ENCODE measurements at regions not wholly inside any gene's neighbourhood (a gene's known extent, or its start where the extent isn't known, plus 50 kb on each side); places are given as distances from the start of the nearest gene placed in this dataset.

- Histone ChIP-seq H3K9me3 (peaks cover 0 to 9% (median 0%) of the 10 kb centered on the region in 3 donors), H3K4me3 (no peak overlapping the region), H3K36me3 (no peaks in the 10 kb centered on the region), H3K27ac (no peak overlapping the region), H3K4me1 (no peaks in the 10 kb centered on the region), H3K27me3 (peaks cover 0 to 3% (median 0%) of the 10 kb centered on the region in 4 donors)
- 23 to 66% methylated on average over 2 to 6 of the region's 12 CpGs for WGBS, 2 donors
- no peak for TF ChIP-seq POLR2A (IDR thresholded peaks at IDR 0.05)
- TF ChIP-seq, protein P1, sequence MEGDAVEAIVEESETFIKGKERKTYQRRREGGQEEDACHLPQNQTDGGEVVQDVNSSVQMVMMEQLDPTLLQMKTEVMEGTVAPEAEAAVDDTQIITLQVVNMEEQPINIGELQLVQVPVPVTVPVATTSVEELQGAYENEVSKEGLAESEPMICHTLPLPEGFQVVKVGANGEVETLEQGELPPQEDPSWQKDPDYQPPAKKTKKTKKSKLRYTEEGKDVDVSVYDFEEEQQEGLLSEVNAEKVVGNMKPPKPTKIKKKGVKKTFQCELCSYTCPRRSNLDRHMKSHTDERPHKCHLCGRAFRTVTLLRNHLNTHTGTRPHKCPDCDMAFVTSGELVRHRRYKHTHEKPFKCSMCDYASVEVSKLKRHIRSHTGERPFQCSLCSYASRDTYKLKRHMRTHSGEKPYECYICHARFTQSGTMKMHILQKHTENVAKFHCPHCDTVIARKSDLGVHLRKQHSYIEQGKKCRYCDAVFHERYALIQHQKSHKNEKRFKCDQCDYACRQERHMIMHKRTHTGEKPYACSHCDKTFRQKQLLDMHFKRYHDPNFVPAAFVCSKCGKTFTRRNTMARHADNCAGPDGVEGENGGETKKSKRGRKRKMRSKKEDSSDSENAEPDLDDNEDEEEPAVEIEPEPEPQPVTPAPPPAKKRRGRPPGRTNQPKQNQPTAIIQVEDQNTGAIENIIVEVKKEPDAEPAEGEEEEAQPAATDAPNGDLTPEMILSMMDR (IDR thresholded peaks at IDR 0.05) = no peak
- no peak for DNase-seq
- intact Hi-C loops (cut with DNase I) = no loop called here
Observed at GRCh38 chr19:14318873-14319272, 62.4 kb upstream of the ADGRE5 start.

GRCh38 chr19:14317157-14317556 lies 64.1 kb upstream of the ADGRE5 start:
- peaks cover 0 to 3% (median 0%) of the 10 kb centered on the region in 4 donors for H3K27me3 ChIP-seq
- DNase-seq = no peak
- intact Hi-C loops (cut with DNase I) = no loop called here
- no peaks in the 10 kb centered on the region for H3K4me1 ChIP-seq
- TF ChIP-seq POLR2A (IDR thresholded peaks at IDR 0.05) = no peak
- TF ChIP-seq, protein P1 (IDR thresholded peaks at IDR 0.05) = no peak
- WGBS, 2 donors = 77 to 85% methylated on average over 15 to 21 of the region's 21 CpGs
- H3K4me3 ChIP-seq = no peak overlapping the region
- no peaks in the 10 kb centered on the region for H3K36me3 ChIP-seq
- H3K27ac ChIP-seq = no peak overlapping the region
- H3K9me3 ChIP-seq = peaks cover 0 to 9% (median 0%) of the 10 kb centered on the region in 3 donors

DNA sequence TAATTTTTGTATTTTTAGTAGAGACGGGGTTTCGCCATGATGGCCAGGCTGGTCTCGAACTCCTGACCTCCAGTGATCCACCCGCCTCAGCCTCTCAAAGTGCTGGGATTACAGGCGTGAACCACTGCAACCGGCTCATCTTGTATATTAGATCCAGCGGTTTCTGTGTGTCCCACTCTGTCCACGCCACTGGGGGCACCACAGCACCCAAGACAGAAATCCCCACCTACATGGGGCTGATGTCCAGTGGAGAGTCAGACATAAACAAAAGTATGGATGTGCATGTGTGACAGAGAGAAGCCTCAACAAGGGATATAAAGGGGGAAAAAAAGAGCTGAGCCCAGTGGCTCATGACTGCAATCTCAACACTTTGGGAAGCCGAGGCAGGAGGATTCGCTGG lies 65.8 kb upstream of the ADGRE5 start:
- Histone ChIP-seq H3K36me3 (no peaks in the 10 kb centered on the region), H3K4me3 (no peak overlapping the region), H3K27me3 (peaks cover 0 to 3% (median 0%) of the 10 kb centered on the region in 4 donors), H3K27ac (no peak overlapping the region), H3K9me3 (peaks cover 0 to 7% (median 0%) of the 10 kb centered on the region in 3 donors), H3K4me1 (no peaks in the 10 kb centered on the region)
- 83 to 92% methylated on average over 4 to 9 of the region's 10 CpGs for WGBS, 2 donors
- intact Hi-C loops (cut with DNase I) = no loop called here
- TF ChIP-seq, protein P1 (IDR thresholded peaks at IDR 0.05) = no peak
- TF ChIP-seq POLR2A (IDR thresholded peaks at IDR 0.05) = no peak
- no peak for DNase-seq

DNA sequence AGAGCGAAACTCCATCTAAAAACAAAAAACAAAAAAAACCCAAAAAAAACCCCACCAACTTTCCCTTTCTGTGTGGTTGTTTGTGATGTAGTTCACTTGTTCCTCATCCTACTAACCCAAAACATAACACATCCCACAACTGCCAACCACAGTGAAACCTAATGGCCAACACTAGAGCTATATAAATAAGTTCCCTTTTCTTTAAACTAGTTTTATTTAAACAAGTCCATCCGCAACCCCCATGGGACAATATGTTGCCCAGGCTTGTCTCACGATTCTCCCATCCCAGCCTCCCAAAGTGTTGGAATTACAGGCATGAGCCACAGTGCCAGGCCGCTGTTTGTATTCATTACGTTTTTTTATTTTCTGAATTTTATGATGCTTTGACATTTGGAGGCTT lies 71.2 kb upstream of the ADGRE5 start:
- no peak for DNase-seq
- WGBS, 2 donors = 59 to 67% methylated on average over 5 of the region's 5 CpGs
- intact Hi-C loops (cut with DNase I) = no loop called here
- Histone ChIP-seq H3K4me1 (no peaks in the 10 kb centered on the region), H3K27ac (no peak overlapping the region), H3K27me3 (no peaks in the 10 kb centered on the region), H3K4me3 (no peak overlapping the region), H3K9me3 (peaks cover 0 to 5% (median 0%) of the 10 kb centered on the region in 3 donors), H3K36me3 (no peaks in the 10 kb centered on the region)
- no peak for TF ChIP-seq POLR2A (IDR thresholded peaks at IDR 0.05)
- TF ChIP-seq, protein P1 (IDR thresholded peaks at IDR 0.05) = no peak

- intact Hi-C loops (cut with DNase I) = no loop called here
- peaks cover 0 to 3% (median 0%) of the 10 kb centered on the region in 4 donors for H3K27me3 ChIP-seq
- DNase-seq = no peak
- no peak overlapping the region for H3K4me3 ChIP-seq
- no peak overlapping the region for H3K27ac ChIP-seq
- TF ChIP-seq, protein P1 (IDR thresholded peaks at IDR 0.05) = no peak
- TF ChIP-seq POLR2A (IDR thresholded peaks at IDR 0.05) = no peak
- H3K9me3 ChIP-seq = peaks cover 0 to 5% (median 0%) of the 10 kb centered on the region in 3 donors
- no peaks in the 10 kb centered on the region for H3K36me3 ChIP-seq
- H3K4me1 ChIP-seq = no peaks in the 10 kb centered on the region
- WGBS, 2 donors = 61 to 81% methylated on average over 6 of the region's 6 CpGs
Observed at GRCh38 chr19:14305706-14306105, 75.5 kb upstream of the ADGRE5 start.

All from esophagus squamous epithelium (tissue), 5 donors.